CD4-positive, CD25-positive, alpha-beta regulatory T cell (primary cell): ENCODE measurements at regions not wholly inside any gene's neighbourhood (a gene's known extent, or its start where the extent isn't known, plus 50 kb on each side); places are given as distances from the start of the nearest gene placed in this dataset.
"Not testable (repeated sequence)": the region's sequence is repeated elsewhere in the genome, so short reads cannot be mapped to it uniquely, and the experiment has no call there.

ENCODE experiments used
- ATAC-seq, 2 donors: fragments of 150-1000 bp; cut with Tn5 transposase; one replicate each; pipeline ENCODE4 v1.10.0; 2021; ENCODE audit warnings: low read depth in 2 of 2, moderate number of reproducible peaks in 2 of 2, moderate library complexity in 1 of 2
- DNase-seq, 3 donors: peaks; one replicate each; pipeline versions ENCODE4 v3.0.0 to v3.0.0-alpha.2; 2012 to 2022; ENCODE audit warnings: mixed read lengths in 1 of 3
- H3K27ac ChIP-seq: one replicate; pipeline ENCODE4 v1.7.0; 2013; ENCODE audit warnings: mild to moderate bottlenecking, low read length; ENCODE audit not compliant: insufficient read depth, poor library complexity, severe bottlenecking
- H3K27me3 ChIP-seq: one replicate; pipeline ENCODE4 v1.7.0; 2013; ENCODE audit warnings: low read length; ENCODE audit not compliant: control insufficient read depth, insufficient read depth
- H3K36me3 ChIP-seq: one replicate; pipeline ENCODE4 v1.7.0; 2013; ENCODE audit warnings: mild to moderate bottlenecking, low read length, moderate library complexity; ENCODE audit not compliant: control insufficient read depth, insufficient read depth
- H3K4me1 ChIP-seq: 2 replicates; pipeline ENCODE4 v1.7.0; 2013; ENCODE audit warnings: mild to moderate bottlenecking, low read length; ENCODE audit not compliant: insufficient read depth, control insufficient read depth, poor library complexity, severe bottlenecking
- H3K4me3 ChIP-seq: one replicate; pipeline ENCODE4 v1.7.0; 2013; ENCODE audit warnings: low read depth, mild to moderate bottlenecking, low read length, moderate library complexity
- H3K9me3 ChIP-seq, 2 experiments: 1 replicate in 1 of 2; 2 replicates in 1 of 2; pipeline ENCODE4 v1.7.0; 2013; ENCODE audit warnings: low read length in 2 of 2, mild to moderate bottlenecking in 1 of 2, moderate library complexity in 1 of 2; ENCODE audit not compliant: control insufficient read depth in 2 of 2
- H3K27ac Mint-ChIP-seq, 3 donors: one replicate each; pipeline ENCODE4 v1.8.0; 2020 to 2022; ENCODE audit warnings: mild to moderate bottlenecking in 3 of 3, mixed read lengths in 3 of 3, moderate library complexity in 2 of 3
- H3K27me3 Mint-ChIP-seq: one replicate; pipeline ENCODE4 v1.8.0; 2022; ENCODE audit warnings: mild to moderate bottlenecking, mixed read lengths
- H3K36me3 Mint-ChIP-seq: one replicate; pipeline ENCODE4 v1.8.0; 2020; ENCODE audit warnings: mixed read lengths
- H3K4me1 Mint-ChIP-seq, 4 donors: one replicate each; pipeline ENCODE4 v1.8.0; 2020 to 2022; ENCODE audit warnings: mixed read lengths in 4 of 4, mild to moderate bottlenecking in 1 of 4
- H3K4me3 Mint-ChIP-seq, 4 donors: one replicate each; pipeline ENCODE4 v1.8.0; 2020 to 2022; ENCODE audit warnings: mild to moderate bottlenecking in 4 of 4, mixed read lengths in 4 of 4, moderate library complexity in 3 of 4
- H3K9me3 Mint-ChIP-seq, 7 donors: one replicate each; pipeline ENCODE4 v1.8.0; 2020 to 2022; ENCODE audit warnings: mixed read lengths in 7 of 7, mild to moderate bottlenecking in 3 of 7, moderate library complexity in 2 of 7

DNA sequence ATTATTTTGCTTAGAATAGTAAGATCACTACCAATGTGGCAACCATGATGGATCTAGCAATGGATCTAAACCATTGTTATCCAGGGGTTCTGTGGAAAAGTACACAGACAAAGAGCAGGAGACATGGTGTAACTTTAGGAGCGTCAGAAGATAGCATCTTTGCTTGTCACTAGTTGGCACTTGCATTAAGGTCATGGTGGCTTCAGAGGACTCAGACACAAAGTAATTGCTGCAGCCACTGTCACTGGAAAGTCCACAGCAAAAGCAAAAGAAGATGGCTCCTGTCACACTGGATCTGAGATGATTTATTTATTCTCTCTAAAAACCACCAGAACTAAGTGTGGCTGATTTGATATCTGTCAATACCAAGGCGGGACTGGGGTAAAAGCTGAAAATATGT is 93.3 kb upstream of the PCDH20 start:
- no peak overlapping the region for H3K4me3 Mint-ChIP-seq
- ATAC-seq = no peak
- no peaks in the 10 kb centered on the region for H3K36me3 ChIP-seq
- H3K4me3 ChIP-seq = no peak overlapping the region
- H3K4me1 ChIP-seq = no peaks in the 10 kb centered on the region
- peaks cover 3 to 16% (median 6%) of the 10 kb centered on the region in 7 donors for H3K9me3 Mint-ChIP-seq
- H3K27ac Mint-ChIP-seq = no peak overlapping the region
- H3K9me3 ChIP-seq = peaks cover 0 to 1% of the 10 kb centered on the region in 2 experiments
- no peaks in the 10 kb centered on the region for H3K36me3 Mint-ChIP-seq
- no peaks in the 10 kb centered on the region for H3K27me3 ChIP-seq
- no peaks in the 10 kb centered on the region for H3K4me1 Mint-ChIP-seq
- no peaks in the 10 kb centered on the region for H3K27me3 Mint-ChIP-seq
- DNase-seq = no peak
- H3K27ac ChIP-seq = no peak overlapping the region

DNA sequence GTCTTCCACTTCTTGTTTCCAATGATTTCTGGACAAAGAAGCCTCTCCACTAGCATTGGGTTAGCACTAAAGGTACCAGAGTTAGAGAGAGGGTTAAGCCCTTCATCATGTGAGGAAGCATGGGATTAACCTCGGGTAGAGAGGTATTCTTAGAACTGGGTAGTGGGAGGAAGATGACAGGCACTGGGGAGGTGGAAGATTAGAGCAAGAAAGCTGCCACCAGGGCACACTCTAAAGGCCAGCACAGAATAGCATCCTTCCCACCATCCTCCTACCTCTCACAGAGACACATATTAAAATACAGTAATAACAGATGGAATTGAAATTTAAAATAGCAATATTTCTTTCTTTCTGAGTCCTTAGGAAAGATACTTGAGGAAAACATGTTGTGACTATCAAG is 84.5 kb upstream of the PCDH20 start:
- Histone ChIP-seq H3K4me3 (no peak overlapping the region), H3K9me3 (no peaks in the 10 kb centered on the region), H3K4me1 (no peaks in the 10 kb centered on the region), H3K36me3 (no peaks in the 10 kb centered on the region), H3K27ac (no peak overlapping the region), H3K27me3 (no peaks in the 10 kb centered on the region)
- peaks cover 0 to 20% (median 2%) of the 10 kb centered on the region in 7 donors for H3K9me3 Mint-ChIP-seq
- no peak overlapping the region for H3K27ac Mint-ChIP-seq
- H3K36me3 Mint-ChIP-seq = no peaks in the 10 kb centered on the region
- ATAC-seq (no peak), DNase-seq (no peak)
- no peak overlapping the region for H3K4me3 Mint-ChIP-seq
- H3K27me3 Mint-ChIP-seq = no peaks in the 10 kb centered on the region
- H3K4me1 Mint-ChIP-seq = no peaks in the 10 kb centered on the region

- no peak for DNase-seq
- peaks cover 0 to 5% of the 10 kb centered on the region in 2 experiments for H3K9me3 ChIP-seq
- peaks cover 0 to 36% (median 7%) of the 10 kb centered on the region in 7 donors for H3K9me3 Mint-ChIP-seq
Observed at GRCh38 chr13:61495648-61496047, 80.0 kb upstream of the PCDH20 start.

DNA sequence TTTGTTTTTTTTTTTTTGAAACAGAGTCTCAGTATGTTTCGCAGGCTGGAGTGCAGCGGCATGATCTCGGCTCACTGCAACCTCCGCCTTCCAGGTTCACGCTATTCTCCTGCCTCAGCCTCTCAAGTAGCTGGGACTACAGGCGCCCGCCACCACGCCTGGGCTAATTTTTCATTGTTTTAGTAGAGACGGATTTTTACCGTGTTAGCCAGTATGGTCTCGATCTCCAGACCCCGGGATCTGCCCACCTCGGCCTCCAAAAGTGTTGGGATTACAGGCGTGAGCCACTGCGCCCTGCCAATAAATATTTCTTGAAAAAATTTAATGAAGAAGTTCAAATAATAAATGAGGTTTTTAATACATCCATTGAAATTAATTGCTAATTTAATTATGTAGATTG is 77.9 kb upstream of the PCDH20 start:
- H3K4me1 Mint-ChIP-seq, H3K27me3 Mint-ChIP-seq, H3K4me1 ChIP-seq, ATAC-seq, H3K36me3 ChIP-seq, H3K9me3 ChIP-seq, H3K27ac ChIP-seq, H3K27me3 ChIP-seq, H3K36me3 Mint-ChIP-seq, DNase-seq, H3K27ac Mint-ChIP-seq, H3K4me3 Mint-ChIP-seq, H3K4me3 ChIP-seq: not testable (repeated sequence)
- H3K9me3 Mint-ChIP-seq = peaks cover 0 to 33% (median 7%) of the 10 kb centered on the region in 7 donors

More at GRCh38 chr13:61495648-61496047, 80.0 kb upstream of the PCDH20 start:
- no peaks in the 10 kb centered on the region for H3K27me3 Mint-ChIP-seq
- no peaks in the 10 kb centered on the region for H3K4me1 ChIP-seq
- no peaks in the 10 kb centered on the region for H3K4me1 Mint-ChIP-seq
- H3K4me3 ChIP-seq = no peak overlapping the region
- H3K27ac Mint-ChIP-seq = no peak overlapping the region
- H3K4me3 Mint-ChIP-seq = no peak overlapping the region
- no peak overlapping the region for H3K27ac ChIP-seq
- no peaks in the 10 kb centered on the region for H3K27me3 ChIP-seq
- no peak for ATAC-seq
- H3K36me3 Mint-ChIP-seq = no peaks in the 10 kb centered on the region
- H3K36me3 ChIP-seq = no peaks in the 10 kb centered on the region

DNA sequence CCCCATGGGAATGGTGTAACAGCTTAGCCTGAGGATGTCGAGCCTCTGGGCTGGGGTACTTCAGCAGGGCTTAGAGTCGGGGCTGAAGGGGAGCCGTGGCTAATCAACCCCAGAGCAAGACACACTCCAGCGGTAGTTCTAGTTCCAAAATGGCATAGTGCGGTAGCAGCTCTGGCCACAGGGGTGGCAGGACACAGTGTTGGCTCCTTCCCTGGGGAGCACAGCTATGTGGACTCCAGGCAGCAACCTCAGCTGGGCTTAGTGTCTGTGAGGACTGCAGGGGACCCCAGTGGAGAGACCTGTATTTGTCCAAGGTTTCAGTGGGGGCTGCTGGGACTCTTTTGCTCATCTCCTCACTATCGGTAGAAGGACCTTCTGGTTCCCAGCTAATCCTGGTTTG is 70.8 kb upstream of the PCDH20 start:
- H3K4me1 Mint-ChIP-seq = no peaks in the 10 kb centered on the region
- no peak for DNase-seq
- no peak for ATAC-seq
- H3K27ac ChIP-seq = no peak overlapping the region
- H3K27me3 ChIP-seq = no peaks in the 10 kb centered on the region
- no peaks in the 10 kb centered on the region for H3K36me3 ChIP-seq
- no peaks in the 10 kb centered on the region for H3K27me3 Mint-ChIP-seq
- H3K9me3 ChIP-seq = no peaks in the 10 kb centered on the region
- H3K27ac Mint-ChIP-seq = no peak overlapping the region
- no peaks in the 10 kb centered on the region for H3K4me1 ChIP-seq
- no peak overlapping the region for H3K4me3 Mint-ChIP-seq
- H3K36me3 Mint-ChIP-seq = no peaks in the 10 kb centered on the region
- peaks cover 0 to 24% (median 3%) of the 10 kb centered on the region in 7 donors for H3K9me3 Mint-ChIP-seq
- no peak overlapping the region for H3K4me3 ChIP-seq

- no peaks in the 10 kb centered on the region for H3K36me3 Mint-ChIP-seq
- H3K36me3 ChIP-seq = no peaks in the 10 kb centered on the region
- no peaks in the 10 kb centered on the region for H3K27me3 Mint-ChIP-seq
- H3K4me3 ChIP-seq = no peak overlapping the region
- H3K9me3 ChIP-seq = no peaks in the 10 kb centered on the region
- ATAC-seq (no peak), DNase-seq (no peak)
- no peaks in the 10 kb centered on the region for H3K4me1 Mint-ChIP-seq
- H3K27ac ChIP-seq = no peak overlapping the region
- H3K4me1 ChIP-seq = no peaks in the 10 kb centered on the region
- H3K4me3 Mint-ChIP-seq = no peak overlapping the region
- peaks cover 0 to 26% (median 5%) of the 10 kb centered on the region in 7 donors for H3K9me3 Mint-ChIP-seq
- H3K27me3 ChIP-seq = no peaks in the 10 kb centered on the region
- H3K27ac Mint-ChIP-seq = no peak overlapping the region
Observed at GRCh38 chr13:61485128-61485765, 69.6 kb upstream of the PCDH20 start.

GRCh38 chr13:61477619-61478018 is 62.0 kb upstream of the PCDH20 start:
- ATAC-seq (no peak), DNase-seq (no peak)
- no peak overlapping the region for H3K4me3 ChIP-seq
- Mint-ChIP-seq H3K4me3 (no peak overlapping the region), H3K27me3 (no peaks in the 10 kb centered on the region), H3K27ac (no peak overlapping the region), H3K9me3 (peaks cover 0 to 45% (median 8%) of the 10 kb centered on the region in 7 donors), H3K36me3 (no peaks in the 10 kb centered on the region), H3K4me1 (no peaks in the 10 kb centered on the region)
- H3K4me1 ChIP-seq = no peaks in the 10 kb centered on the region
- H3K27ac ChIP-seq = no peak overlapping the region
- no peaks in the 10 kb centered on the region for H3K27me3 ChIP-seq
- no peaks in the 10 kb centered on the region for H3K36me3 ChIP-seq
- no peaks in the 10 kb centered on the region for H3K9me3 ChIP-seq

GRCh38 chr13:61470786-61471185 is 55.1 kb upstream of the PCDH20 start:
- H3K4me3 Mint-ChIP-seq = no peak overlapping the region
- H3K9me3 Mint-ChIP-seq = peaks cover 0 to 10% (median 0%) of the 10 kb centered on the region in 7 donors
- no peaks in the 10 kb centered on the region for H3K4me1 Mint-ChIP-seq
- H3K36me3 ChIP-seq = no peaks in the 10 kb centered on the region
- H3K27me3 ChIP-seq = no peaks in the 10 kb centered on the region
- H3K27me3 Mint-ChIP-seq = no peaks in the 10 kb centered on the region
- H3K4me3 ChIP-seq = no peak overlapping the region
- no peak overlapping the region for H3K27ac ChIP-seq
- no peak for ATAC-seq
- no peaks in the 10 kb centered on the region for H3K4me1 ChIP-seq
- no peak overlapping the region for H3K27ac Mint-ChIP-seq
- H3K36me3 Mint-ChIP-seq = no peaks in the 10 kb centered on the region
- no peak for DNase-seq
- H3K9me3 ChIP-seq = no peaks in the 10 kb centered on the region
